Neural progenitor cell (in vitro differentiated cells): ENCODE measurements at regions not wholly inside any gene's neighbourhood (a gene's known extent, or its start where the extent isn't known, plus 50 kb on each side); places are given as distances from the start of the nearest gene placed in this dataset.

Experiments used
- CTCF ChIP-seq: fragments of 200-600 bp; sonication (generic); IDR thresholded peaks from 2 replicates; pipeline ENCODE4 v1.5.1; 2017; ENCODE audit warnings: antibody characterized with exemption, mild to moderate bottlenecking
- EZH2 ChIP-seq: fragments of 200-600 bp; sonication (generic); IDR thresholded peaks from 2 replicates; pipeline ENCODE4 v1.6.1; 2017; ENCODE audit warnings: antibody characterized with exemption, mild to moderate bottlenecking, moderate library complexity
- EZH2phosphoT487 ChIP-seq: fragments of 200-600 bp; sonication (generic); IDR thresholded peaks from 2 replicates; pipeline ENCODE4 v1.6.1; 2017; ENCODE audit warnings: antibody characterized with exemption

- TF ChIP-seq CTCF (no peak), EZH2phosphoT487 (no peak), EZH2 (no peak)
Observed at GRCh38 chr9:117470455-117470854, 55.6 kb upstream of the ASTN2 start.
